CD4-positive, alpha-beta T cell treated with Interleukin-17A for 4 hours (primary cell): ENCODE measurements at regions not wholly inside any gene's neighbourhood (a gene's known extent, or its start where the extent isn't known, plus 50 kb on each side); places are given as distances from the start of the nearest gene placed in this dataset.

Source experiments
- DNase-seq: peaks from one replicate; pipeline ENCODE4 v3.0.0-alpha.2; 2020; ENCODE audit warnings: mixed read lengths

- no peak for DNase-seq
Measured at GRCh38 chr3:103381296-103382079, 946.7 kb downstream of the ZPLD1 start.

- DNase-seq: no peak
Measured at GRCh38 chr3:103385961-103386656, 951.3 kb downstream of the ZPLD1 start.

- no peak for DNase-seq
Measured at GRCh38 chr3:103388214-103388613, 953.4 kb downstream of the ZPLD1 start.

DNA sequence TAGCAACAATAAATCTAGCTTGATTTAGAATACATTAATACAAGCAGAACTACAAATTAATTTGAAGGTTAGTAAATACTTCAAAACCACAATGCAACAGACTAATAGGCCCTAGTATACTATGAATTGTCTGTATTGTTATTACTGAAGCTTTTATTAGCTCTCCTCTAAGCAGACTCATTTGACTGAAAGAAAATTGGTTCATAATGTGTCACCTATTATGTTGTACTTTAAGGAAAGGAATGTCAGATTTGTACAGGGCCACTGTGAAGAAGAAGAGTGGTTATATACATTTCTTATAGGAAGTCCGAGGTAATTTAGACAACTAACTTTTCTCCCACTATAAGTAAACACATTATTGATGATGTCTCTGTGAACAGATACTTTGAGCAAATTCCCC, 954.5 kb downstream of the ZPLD1 start:
- DNase-seq: no peak

DNA sequence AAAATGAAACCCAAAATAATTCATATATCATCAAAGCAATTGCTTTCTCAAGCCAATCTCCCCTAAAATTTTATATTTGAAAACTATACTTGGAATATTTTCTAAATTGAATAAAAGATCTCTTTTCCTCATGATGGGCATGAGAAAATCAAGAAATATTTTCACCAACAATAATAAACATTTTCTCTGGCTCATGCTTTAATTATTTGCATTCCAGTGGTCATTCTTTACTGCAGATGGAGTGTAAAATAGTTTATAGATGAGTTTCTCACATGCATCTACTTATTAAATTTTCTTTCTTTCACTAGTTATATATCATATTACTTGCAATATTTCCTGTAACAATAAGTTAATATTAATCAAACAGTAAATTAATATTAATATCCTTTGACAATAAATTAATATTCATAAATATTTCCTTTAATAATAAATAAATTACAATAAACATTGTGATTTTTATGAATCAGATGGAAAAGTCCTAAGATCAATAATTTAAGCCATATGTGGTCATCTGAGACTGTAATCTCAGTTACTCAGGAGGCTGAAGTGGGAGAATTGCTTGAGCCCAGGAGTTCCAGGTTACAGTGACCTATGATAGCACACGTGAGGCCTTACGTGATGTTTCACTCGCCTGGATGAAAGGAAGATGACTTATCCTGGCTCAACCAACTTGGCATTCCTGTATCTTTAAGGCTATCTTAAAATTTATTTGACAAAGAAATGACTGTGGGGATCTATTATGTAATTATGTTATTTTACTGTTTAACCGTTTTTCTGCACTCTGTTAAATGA, 958.8 kb downstream of the ZPLD1 start:
- no peak for DNase-seq

DNA sequence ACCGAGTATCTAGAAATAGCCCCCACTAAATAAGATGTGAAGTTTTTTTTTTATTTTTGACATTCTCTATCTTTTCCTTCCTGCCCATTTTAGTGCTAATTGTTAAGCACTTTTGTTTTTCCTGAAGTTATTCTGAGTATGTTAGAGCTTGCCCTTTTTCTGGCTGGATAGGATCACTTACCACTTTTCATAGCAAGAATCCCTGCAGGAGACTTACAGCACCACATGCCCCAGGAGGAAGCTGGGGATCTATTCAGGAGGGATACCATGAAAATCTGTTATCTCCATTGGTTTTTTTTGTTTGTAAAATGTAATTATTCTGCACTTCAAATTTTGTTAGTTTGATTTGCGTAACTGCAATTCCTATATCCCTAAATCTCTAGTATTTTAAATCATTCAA, 968.4 kb downstream of the ZPLD1 start:
- DNase-seq: no peak

GRCh38 chr3:103406320-103406850, 971.6 kb downstream of the ZPLD1 start:
- DNase-seq: no peak

DNA sequence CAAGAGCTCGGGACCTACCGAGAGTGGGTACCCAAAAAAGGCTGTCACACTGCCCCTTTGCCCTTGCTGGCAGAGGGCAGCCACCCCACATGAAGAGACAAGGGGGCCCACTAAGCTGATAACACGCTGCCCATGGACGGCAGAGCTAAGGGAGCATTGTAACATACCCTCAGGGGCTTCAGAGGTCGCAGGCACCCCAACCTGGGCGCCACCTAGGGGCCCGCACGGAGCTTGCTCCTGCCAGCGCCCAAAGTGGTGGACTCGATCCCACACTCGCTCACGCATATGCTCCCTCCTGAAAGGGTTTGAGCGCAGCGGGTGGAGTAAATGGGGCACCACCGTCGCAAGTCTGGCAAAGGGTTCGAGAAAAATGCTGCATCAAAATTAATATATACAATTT, 975.4 kb downstream of the ZPLD1 start:
- DNase-seq: no peak

DNA sequence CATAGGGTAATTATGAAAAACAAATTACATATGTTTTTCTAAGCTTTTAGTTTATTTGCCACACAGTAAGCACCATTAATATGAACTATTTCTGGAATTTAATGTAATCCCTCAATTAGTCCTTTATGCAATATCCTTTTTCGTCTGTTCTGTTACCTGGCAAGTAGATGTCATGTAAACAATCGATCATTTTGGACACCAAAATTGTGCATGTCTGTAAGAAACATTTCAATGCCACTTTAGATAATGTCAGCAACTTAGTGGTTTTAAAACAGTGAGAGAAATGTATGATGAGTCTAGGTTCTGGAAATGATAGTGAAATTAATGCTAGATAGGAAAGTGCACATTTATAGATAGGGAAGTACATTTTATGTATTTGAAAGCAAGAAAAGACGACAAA, 986.6 kb downstream of the ZPLD1 start:
- no peak for DNase-seq

DNA sequence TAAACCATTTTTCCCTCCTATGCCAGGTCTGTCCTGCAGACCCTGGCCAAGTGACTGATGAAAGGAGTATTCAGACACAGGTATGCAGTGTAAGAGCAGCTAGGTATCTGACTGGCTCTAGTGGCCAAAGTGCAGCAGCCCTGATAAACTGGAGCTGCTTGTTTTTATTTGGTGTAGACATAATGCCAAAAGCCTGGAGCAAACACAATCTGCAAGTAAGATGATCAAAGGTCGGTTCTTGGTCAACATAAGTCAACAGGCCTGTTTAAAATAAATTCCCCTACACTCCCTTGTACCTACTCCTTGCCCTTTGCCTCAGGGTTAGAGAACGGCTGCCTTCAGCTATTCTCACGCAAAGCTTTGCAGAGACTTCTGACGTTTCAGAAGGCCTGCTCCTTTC, 1003.1 kb downstream of the ZPLD1 start:
- DNase-seq: no peak

DNA sequence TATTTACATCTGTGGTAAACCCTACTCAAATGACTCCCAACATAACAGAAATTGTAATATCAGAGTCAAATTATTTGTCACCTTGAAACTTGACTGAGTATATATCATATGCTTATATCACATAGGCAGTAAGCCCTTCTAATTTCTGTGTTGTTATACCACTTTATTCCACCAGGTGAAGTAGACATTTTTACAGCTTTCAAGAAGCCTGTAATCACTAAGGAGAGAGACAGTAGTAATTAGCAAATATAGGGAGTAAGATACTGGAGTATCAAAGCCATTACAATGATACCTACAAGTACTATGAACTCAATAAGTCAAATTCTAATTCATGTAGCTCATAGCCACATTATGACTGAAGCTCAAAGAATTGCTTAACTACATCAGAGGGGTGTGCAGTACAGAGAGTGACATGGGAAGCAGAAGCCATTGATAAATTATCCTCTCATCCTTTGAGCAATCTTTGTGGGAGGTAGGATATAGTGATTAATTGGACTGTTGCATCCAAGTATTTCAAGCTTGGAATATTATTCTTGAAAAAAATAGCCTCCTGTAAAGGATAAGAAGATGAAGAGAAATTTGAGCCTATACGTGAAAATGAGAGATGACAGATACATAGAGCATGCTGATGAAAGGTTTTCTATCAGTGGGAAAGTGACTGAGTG, 1005.9 kb downstream of the ZPLD1 start:
- no peak for DNase-seq

DNA sequence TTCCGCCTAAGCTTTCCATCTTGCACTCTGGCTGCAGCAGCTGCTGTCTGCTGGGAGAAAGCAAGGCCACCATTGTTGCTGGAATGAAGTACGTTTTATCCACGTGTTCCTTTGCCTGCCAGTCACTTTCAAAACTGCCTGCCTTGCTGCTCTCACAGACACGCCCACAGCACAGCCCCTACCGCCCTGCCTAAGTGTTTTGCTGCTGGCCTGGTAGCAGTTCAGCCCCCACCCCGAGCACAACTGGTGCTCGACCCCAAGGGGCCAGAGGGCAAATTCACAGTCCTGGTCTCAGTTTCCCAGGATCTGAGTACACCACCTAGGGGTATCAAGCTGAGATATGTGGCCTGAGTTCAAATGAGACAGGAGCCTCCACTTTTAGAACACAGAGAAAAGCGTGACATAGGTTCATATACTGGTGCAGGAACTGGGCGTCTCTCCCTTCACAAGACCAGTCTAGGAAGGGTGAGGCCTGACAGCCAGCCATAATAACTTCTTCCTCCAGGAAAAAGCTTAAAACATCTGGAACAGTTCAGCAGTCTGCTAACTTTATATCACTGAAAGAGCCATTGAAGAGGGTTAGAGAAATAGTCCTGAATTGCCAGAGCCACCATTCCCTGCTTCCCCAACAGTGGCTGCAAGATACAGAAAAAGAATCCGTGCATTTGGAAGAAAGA, 1012.3 kb downstream of the ZPLD1 start:
- DNase-seq: no peak

DNA sequence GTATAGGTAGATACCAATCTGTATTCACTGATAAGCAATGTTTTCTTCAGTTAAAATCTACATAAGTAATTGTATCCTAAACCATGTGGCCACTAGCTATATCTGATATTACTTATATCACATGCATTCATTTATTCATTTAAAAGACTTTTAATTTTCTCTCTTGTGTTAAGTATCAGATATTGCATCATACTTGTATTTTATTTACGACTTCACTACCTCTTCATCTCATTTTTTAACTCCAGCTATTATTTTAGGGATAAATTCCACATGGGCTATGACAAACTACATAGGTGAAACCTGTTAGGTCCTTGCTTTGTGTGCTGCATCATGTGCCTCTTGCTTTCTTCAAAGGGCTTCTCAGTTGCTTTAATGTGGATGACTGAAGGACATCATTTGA, 1018.3 kb downstream of the ZPLD1 start:
- no peak for DNase-seq

GRCh38 chr3:103459815-103460214, 1025.0 kb downstream of the ZPLD1 start:
- no peak for DNase-seq

- no peak for DNase-seq
Measured at GRCh38 chr3:103470498-103470897, 1035.7 kb downstream of the ZPLD1 start.

- no peak for DNase-seq
Measured at GRCh38 chr3:103494011-103494410, 1059.2 kb downstream of the ZPLD1 start.

- no peak for DNase-seq
Measured at GRCh38 chr3:103494512-103494911, 1059.7 kb downstream of the ZPLD1 start.

DNA sequence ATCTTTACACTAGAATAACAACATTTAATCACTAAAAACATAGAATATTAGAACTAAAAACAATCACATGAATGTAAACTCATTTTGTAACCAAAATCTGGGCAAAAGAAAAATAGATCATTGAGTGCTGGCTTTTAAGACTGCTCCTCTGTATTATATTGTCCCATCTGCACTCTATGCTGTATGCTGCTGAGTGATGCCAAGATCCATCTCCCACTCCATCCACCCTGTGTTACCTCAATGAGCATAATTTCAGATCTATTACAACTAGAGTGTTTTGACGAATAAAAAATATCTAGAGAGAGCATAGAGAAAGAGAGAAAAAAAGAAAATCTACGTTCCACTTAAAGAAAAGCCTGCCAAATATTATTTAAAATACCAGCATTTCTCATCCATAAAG, 1060.4 kb downstream of the ZPLD1 start:
- DNase-seq: no peak

DNA sequence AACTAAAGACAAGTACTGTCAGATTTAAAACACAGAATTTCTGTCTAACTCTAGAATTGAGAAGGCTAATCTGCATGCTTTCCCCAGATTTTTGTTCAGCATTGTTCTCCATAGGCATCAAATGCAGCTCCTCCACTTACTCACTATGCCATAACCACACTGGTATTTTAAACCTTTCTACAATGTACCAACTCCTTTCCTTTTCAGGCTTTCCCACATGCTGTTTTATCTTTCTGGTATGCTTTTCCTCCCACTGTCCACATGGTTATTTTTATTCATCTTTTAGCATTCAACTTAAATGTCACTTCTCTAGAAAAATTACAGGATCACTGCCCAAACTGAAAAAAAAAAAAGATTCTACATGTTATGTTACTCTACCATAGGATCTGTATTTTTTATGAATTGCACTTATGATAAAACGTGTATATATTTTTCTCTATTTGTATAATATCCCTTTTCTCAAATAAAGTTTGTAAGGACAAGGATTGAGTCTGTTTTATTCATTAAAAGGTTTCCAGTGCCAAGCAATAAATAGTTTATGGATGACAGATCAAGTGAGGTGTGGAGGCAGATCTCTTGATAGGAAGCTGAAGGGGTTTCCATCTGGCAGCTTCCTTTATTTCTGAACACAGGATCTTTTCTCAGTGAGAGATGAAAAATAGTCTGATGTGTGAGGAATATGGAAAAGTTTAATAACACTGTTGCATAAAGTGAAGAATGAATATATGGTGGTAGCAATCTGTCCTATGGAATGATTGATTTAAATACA, 1064.5 kb downstream of the ZPLD1 start:
- no peak for DNase-seq

DNA sequence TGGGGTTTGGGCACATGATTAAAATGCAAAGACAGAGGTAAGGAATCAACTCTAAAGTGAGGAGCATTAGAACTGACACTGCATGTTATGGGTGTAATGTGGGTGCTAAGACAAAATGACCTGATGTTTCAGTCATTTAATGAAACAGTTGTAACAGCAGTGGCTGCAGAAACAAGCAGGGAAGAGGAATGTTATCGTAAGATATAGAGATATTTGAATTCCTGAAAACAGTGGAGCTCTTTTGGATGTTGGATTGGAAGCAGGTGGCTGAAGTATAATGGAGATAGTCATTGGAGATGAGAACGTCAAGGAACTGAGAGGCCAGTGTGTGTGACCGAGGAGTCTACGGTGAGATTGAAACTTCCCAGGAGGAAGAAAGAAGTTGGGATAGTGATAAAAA, 1065.2 kb downstream of the ZPLD1 start:
- no peak for DNase-seq

DNA sequence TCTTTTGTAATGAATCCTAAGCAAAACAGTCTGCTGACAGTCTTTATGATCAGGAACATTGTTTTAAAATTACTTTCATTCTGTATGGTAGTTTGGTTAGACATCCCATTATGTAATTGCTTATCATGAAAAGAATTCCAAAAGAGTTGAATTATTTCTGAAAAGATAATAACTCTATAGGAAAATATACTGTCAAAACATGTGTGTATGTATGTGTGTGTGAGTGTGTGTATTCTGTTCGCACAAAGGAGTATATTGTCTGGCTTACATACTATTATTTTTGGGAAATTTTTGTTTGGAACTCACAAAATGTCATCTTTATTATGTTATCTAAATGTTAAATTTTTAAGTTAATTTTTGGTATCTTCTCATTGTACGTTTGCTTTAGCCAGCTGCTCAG, 1075.9 kb downstream of the ZPLD1 start:
- no peak for DNase-seq

- DNase-seq: no peak
Measured at GRCh38 chr3:103511891-103512290, 1077.1 kb downstream of the ZPLD1 start.
